ENCODE measurements at regions not wholly inside any gene's neighbourhood (a gene's known extent, or its start where the extent isn't known, plus 50 kb on each side); places are given as distances from the start of the nearest gene placed in this dataset.

DNA sequence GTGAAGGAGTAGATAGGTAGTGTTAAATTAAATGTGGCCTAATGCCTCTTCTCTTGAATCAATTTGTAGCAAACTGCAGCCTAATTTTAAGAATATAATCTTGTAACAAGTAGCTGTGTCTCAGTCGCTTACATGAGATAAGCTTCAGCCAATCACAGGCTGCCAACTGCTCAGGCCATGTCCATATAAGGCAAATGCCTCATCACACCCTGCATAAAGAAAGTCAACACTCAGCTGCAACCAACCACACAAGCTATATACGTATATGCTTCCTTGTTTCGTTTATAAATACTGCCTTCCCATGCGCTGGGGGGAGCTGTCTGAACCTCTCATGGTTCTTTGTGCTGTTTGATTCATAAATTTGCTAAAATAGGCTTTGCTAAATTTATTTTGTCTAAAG, 476.3 kb downstream of the TRIB2 start:
- no peak for TF ChIP-seq POLR2AphosphoS5 (IDR thresholded peaks at IDR 0.05; ENCODE audit: low read depth, low read length)
- TF ChIP-seq POLR2A (IDR thresholded peaks at IDR 0.05; ENCODE audit: low read depth, low read length) = no peak
- TF ChIP-seq SPI1 (IDR thresholded peaks at IDR 0.05; ENCODE audit: low read depth, low read length) = no peak
- no peak for TF ChIP-seq TAF1 (IDR thresholded peaks at IDR 0.05; ENCODE audit: low read depth, low read length)
- TF ChIP-seq PAX5 (IDR thresholded peaks at IDR 0.05; ENCODE audit: insufficient read depth, low read length, severe bottlenecking) = no peak
